H1 (cell line): ENCODE measurements at regions not wholly inside any gene's neighbourhood (a gene's known extent, or its start where the extent isn't known, plus 50 kb on each side); places are given as distances from the start of the nearest gene placed in this dataset.

Source experiments
- CHD1 ChIP-seq: IDR thresholded peaks from 2 replicates; pipeline ENCODE4 v1.6.1; 2012; ENCODE audit warnings: low read depth, low read length, improper control_type of control experiment
- CHD7 ChIP-seq: fragments of 300-600 bp; sonication (generic); IDR thresholded peaks from 2 replicates; pipeline ENCODE4 v1.7.1; 2012; ENCODE audit warnings: low read length, moderate library complexity, mild to moderate bottlenecking, inconsistent platforms; ENCODE audit not compliant: insufficient replicate concordance
- YY1 ChIP-seq: IDR thresholded peaks from 2 replicates; pipeline ENCODE4 v1.6.1; 2011; ENCODE audit warnings: low read depth, mild to moderate bottlenecking, low read length

GRCh38 chr2:41694536-41695049 is 353.2 kb upstream of the PKDCC start (continued):
- TF ChIP-seq CHD7 = no peak
- TF ChIP-seq CHD1 = no peak
- no peak for TF ChIP-seq YY1
